Neural cell (in vitro differentiated cells): ENCODE measurements at regions not wholly inside any gene's neighbourhood (a gene's known extent, or its start where the extent isn't known, plus 50 kb on each side); places are given as distances from the start of the nearest gene placed in this dataset.

ENCODE experiments used
- CTCF ChIP-seq: fragments of 450-650 bp; IDR thresholded peaks from 2 replicates; pipeline ENCODE4 v1.5.1; 2014; ENCODE audit warnings: antibody characterized with exemption, mild to moderate bottlenecking, moderate library complexity; ENCODE audit not compliant: poor library complexity, severe bottlenecking
- EP300 ChIP-seq: fragments of 450-650 bp; conservative IDR thresholded peaks from 2 replicates; pipeline ENCODE4 v1.6.1; 2014; ENCODE audit warnings: antibody characterized with exemption, mild to moderate bottlenecking, moderate library complexity; ENCODE audit not compliant: poor library complexity, severe bottlenecking
- EZH2 ChIP-seq: fragments of 200-600, 300-800 bp; shearing (Covaris generic), sonication (generic); IDR thresholded peaks from 2 replicates; pipeline ENCODE4 v1.6.1; 2014; ENCODE audit warnings: antibody characterized with exemption, low read length, borderline replicate concordance, mild to moderate bottlenecking; ENCODE audit not compliant: insufficient read depth, poor library complexity, severe bottlenecking
- MXI1 ChIP-seq: fragments of 450-650 bp; conservative IDR thresholded peaks from 2 replicates; pipeline ENCODE4 v1.6.1; 2014; ENCODE audit warnings: antibody characterized with exemption, mild to moderate bottlenecking; ENCODE audit not compliant: poor library complexity, severe bottlenecking
- POLR2AphosphoS5 ChIP-seq: IDR thresholded peaks from 2 replicates; pipeline ENCODE4 v1.6.1; 2012
- RAD21 ChIP-seq: fragments of 450-650 bp; conservative IDR thresholded peaks from 2 replicates; pipeline ENCODE4 v1.6.1; 2014; ENCODE audit warnings: antibody characterized with exemption, mild to moderate bottlenecking, moderate library complexity
- REST ChIP-seq: IDR thresholded peaks from 2 replicates; pipeline ENCODE4 v1.6.1; 2012; ENCODE audit warnings: borderline replicate concordance
- SMC3 ChIP-seq: fragments of 450-650 bp; conservative IDR thresholded peaks from 2 replicates; pipeline ENCODE4 v1.6.1; 2014; ENCODE audit warnings: antibody characterized with exemption, mild to moderate bottlenecking, moderate library complexity; ENCODE audit not compliant: poor library complexity
- TAF1 ChIP-seq: IDR thresholded peaks from 2 replicates; pipeline ENCODE4 v1.6.1; 2012; ENCODE audit warnings: low read depth

GRCh38 chr5:17106521-17106920 is 110.9 kb upstream of the BASP1 start:
- TF ChIP-seq CTCF (no peak), EP300 (no peak), SMC3 (no peak), POLR2AphosphoS5 (no peak), EZH2 (no peak), REST (no peak), MXI1 (no peak), TAF1 (no peak), RAD21 (no peak)
